Thyroid gland (tissue), 4 donors: ENCODE measurements at regions not wholly inside any gene's neighbourhood (a gene's known extent, or its start where the extent isn't known, plus 50 kb on each side); places are given as distances from the start of the nearest gene placed in this dataset.

Experiments
- DNase-seq, 2 donors: peaks; one replicate each; pipeline ENCODE4 v3.0.0-alpha.2; 2019
- H3K27ac ChIP-seq, 3 donors: fragments of 200-600 bp; sonication (generic); 1 replicate in 2 of 3; 2 replicates in 1 of 3; pipeline ENCODE4 v1.5.1; 2016 to 2019; ENCODE audit warnings: mild to moderate bottlenecking in 1 of 3, moderate library complexity in 1 of 3
- H3K27me3 ChIP-seq: fragments of 200-600 bp; sonication (generic); one replicate; pipeline ENCODE4 v1.5.1; 2019
- H3K36me3 ChIP-seq, 2 donors: fragments of 200-600 bp; sonication (generic); one replicate each; pipeline ENCODE4 v1.5.1; 2016 to 2019
- H3K4me1 ChIP-seq, 2 donors: fragments of 200-600 bp; sonication (generic); one replicate each; pipeline ENCODE4 v1.5.1; 2017 to 2019
- H3K4me3 ChIP-seq, 3 donors: fragments of 200-600 bp; sonication (generic); replicated peaks in 1 of 3; 1 replicate in 2 of 3; 2 replicates in 1 of 3; pipeline ENCODE4 v1.5.1; 2016; ENCODE audit warnings: mild to moderate bottlenecking in 1 of 3
- H3K9me3 ChIP-seq: fragments of 200-600 bp; sonication (generic); one replicate; pipeline ENCODE4 v1.5.1; 2017
- CTCF ChIP-seq, 6 experiments: fragments of 200-600 bp in 3 of 6; fragments of 450-650 bp in 3 of 6; sonication (generic) in 3 of 6; IDR thresholded peaks; one replicate each; pipeline ENCODE4 v1.5.1; 2016 to 2019; ENCODE audit warnings: antibody characterized with exemption in 6 of 6, mild to moderate bottlenecking in 2 of 6, inconsistent platforms in 1 of 6, moderate library complexity in 1 of 6
- POLR2A ChIP-seq, 2 donors: fragments of 450-650 bp; IDR thresholded peaks; one replicate each; pipeline ENCODE4 v1.6.1; 2017; ENCODE audit warnings: antibody characterized with exemption in 2 of 2, mild to moderate bottlenecking in 2 of 2, moderate library complexity in 1 of 2
- WGBS, 2 donors: methylation state at CpG; one replicate each; pipeline ENCODE4 v1.1.5; 2017; 5-methylcytosine and 5-hydroxymethylcytosine counted together
- intact Hi-C: fragments of 100-400 bp; cut with DNase I; formaldehyde crosslinking; loops from one replicate; pipeline ENCODE4 v1.15.1; 2023

GRCh38 chr2:144256996-144257707, 262.8 kb downstream of the ZEB2 start:
- no peak overlapping the region for H3K4me3 ChIP-seq
- H3K36me3 ChIP-seq, result no peaks in the 10 kb centered on the region
- 76 to 81% methylated on average over 1 of the region's 1 CpG for WGBS, 2 donors
- no peaks in the 10 kb centered on the region for H3K27me3 ChIP-seq
- no peaks in the 10 kb centered on the region for H3K4me1 ChIP-seq
- no peaks in the 10 kb centered on the region for H3K9me3 ChIP-seq
- intact Hi-C loops, result no loop called here
- no peak overlapping the region for H3K27ac ChIP-seq
- DNase-seq, result no peak
- TF ChIP-seq CTCF (IDR thresholded peaks at IDR 0.05) (no peak), POLR2A (IDR thresholded peaks at IDR 0.05) (no peak)

- intact Hi-C loops, result no loop called here
Measured at GRCh38 chr2:144254342-144255235, 265.3 kb downstream of the ZEB2 start.

GRCh38 chr2:144253743-144254142, 266.2 kb downstream of the ZEB2 start:
- DNase-seq, result no peak
- no peaks in the 10 kb centered on the region for H3K4me1 ChIP-seq
- intact Hi-C loops, result no loop called here
- H3K36me3 ChIP-seq, result no peaks in the 10 kb centered on the region
- no peak overlapping the region for H3K27ac ChIP-seq
- TF ChIP-seq POLR2A (IDR thresholded peaks at IDR 0.05) (no peak), CTCF (IDR thresholded peaks at IDR 0.05) (no peak)
- H3K27me3 ChIP-seq, result no peaks in the 10 kb centered on the region
- no peaks in the 10 kb centered on the region for H3K9me3 ChIP-seq
- 90 to 99% methylated on average over 4 of the region's 4 CpGs for WGBS, 2 donors
- no peak overlapping the region for H3K4me3 ChIP-seq

More at GRCh38 chr2:144254342-144255235, 265.3 kb downstream of the ZEB2 start:
- Histone ChIP-seq H3K4me3 (no peak overlapping the region), H3K27me3 (no peaks in the 10 kb centered on the region), H3K27ac (no peak overlapping the region), H3K9me3 (no peaks in the 10 kb centered on the region), H3K36me3 (no peaks in the 10 kb centered on the region), H3K4me1 (no peaks in the 10 kb centered on the region)
- DNase-seq, result no peak
- TF ChIP-seq CTCF (IDR thresholded peaks at IDR 0.05) (no peak), POLR2A (IDR thresholded peaks at IDR 0.05) (no peak)
- 96 to 100% methylated on average over 2 of the region's 2 CpGs for WGBS, 2 donors

GRCh38 chr2:144252694-144253093, 267.2 kb downstream of the ZEB2 start:
- Histone ChIP-seq H3K27me3 (no peaks in the 10 kb centered on the region), H3K36me3 (no peaks in the 10 kb centered on the region), H3K4me3 (no peak overlapping the region), H3K9me3 (no peaks in the 10 kb centered on the region), H3K27ac (no peak overlapping the region), H3K4me1 (no peaks in the 10 kb centered on the region)
- intact Hi-C loops, result no loop called here
- WGBS, 2 donors, result 97 to 100% methylated on average over 1 of the region's 1 CpG
- no peak for DNase-seq
- TF ChIP-seq CTCF (IDR thresholded peaks at IDR 0.05), result no peak
- no peak for TF ChIP-seq POLR2A (IDR thresholded peaks at IDR 0.05)
